Right ventricle myocardium inferior (tissue), 1 donor: ENCODE measurements at regions not wholly inside any gene's neighbourhood (a gene's known extent, or its start where the extent isn't known, plus 50 kb on each side); places are given as distances from the start of the nearest gene placed in this dataset.
"Not testable (repeated sequence)": the region's sequence is repeated elsewhere in the genome, so short reads cannot be mapped to it uniquely, and the experiment has no call there.

Experiments
- ATAC-seq: fragments of 200-7000 bp; cut with Tn5 transposase; one replicate; pipeline ENCODE4 v1.9.1; 2020; ENCODE audit warnings: mild to moderate bottlenecking, moderate library complexity
- DNase-seq: peaks from one replicate; pipeline ENCODE4 v3.0.0; 2021; ENCODE audit errors: missing footprints
- intact Hi-C: fragments of 100-400 bp; cut with DNase I; formaldehyde crosslinking; loops from one replicate; pipeline ENCODE4 v1.11.0; 2022
- donor health status: DM: no; HTN: yes; CAD: no; lungs with severe emphysema.

GRCh38 chr1:121443001-121443540 is 258.3 kb downstream of the SRGAP2C start:
- DNase-seq (no peak), ATAC-seq (no peak)
- intact Hi-C loops: no loop called here

DNA sequence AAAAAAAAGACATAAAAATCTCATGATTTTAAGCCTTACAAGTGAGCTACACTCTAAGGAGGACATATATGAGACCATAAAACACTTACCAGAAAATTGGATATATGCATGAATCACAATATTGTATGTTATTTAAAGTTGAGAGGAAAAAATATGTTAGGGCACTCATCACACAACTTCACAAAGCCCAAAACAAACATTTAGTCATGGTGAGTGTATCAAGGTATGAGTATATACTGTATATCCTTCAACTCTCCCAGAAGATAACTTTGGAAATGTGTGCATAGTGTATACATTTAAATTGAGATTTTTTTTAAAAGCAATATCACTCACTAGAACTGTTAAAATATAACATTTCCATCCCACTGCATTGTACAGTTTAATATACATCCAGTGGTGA is 259.3 kb downstream of the SRGAP2C start:
- no peak for ATAC-seq
- intact Hi-C loops: no loop called here
- no peak for DNase-seq

DNA sequence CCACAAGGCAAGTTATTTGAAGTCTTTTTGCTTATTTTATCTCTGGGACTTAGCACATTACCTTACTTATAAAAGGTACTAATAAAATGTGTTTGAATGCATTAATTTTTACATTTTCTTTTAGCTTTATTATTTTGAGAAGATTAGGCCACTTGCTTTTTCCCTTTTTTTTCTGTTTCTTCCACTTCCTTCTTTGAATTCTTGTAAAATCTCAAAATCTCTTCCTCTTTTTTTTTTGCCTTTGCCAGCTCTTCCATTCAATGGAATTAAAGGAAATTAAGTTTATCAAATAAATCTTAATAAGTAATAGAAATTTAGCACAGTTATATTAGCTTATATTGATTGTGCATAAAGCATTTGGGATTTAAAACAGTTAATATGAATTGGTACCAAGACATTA is 260.9 kb downstream of the SRGAP2C start:
- DNase-seq (no peak), ATAC-seq (no peak)
- intact Hi-C loops: no loop called here

DNA sequence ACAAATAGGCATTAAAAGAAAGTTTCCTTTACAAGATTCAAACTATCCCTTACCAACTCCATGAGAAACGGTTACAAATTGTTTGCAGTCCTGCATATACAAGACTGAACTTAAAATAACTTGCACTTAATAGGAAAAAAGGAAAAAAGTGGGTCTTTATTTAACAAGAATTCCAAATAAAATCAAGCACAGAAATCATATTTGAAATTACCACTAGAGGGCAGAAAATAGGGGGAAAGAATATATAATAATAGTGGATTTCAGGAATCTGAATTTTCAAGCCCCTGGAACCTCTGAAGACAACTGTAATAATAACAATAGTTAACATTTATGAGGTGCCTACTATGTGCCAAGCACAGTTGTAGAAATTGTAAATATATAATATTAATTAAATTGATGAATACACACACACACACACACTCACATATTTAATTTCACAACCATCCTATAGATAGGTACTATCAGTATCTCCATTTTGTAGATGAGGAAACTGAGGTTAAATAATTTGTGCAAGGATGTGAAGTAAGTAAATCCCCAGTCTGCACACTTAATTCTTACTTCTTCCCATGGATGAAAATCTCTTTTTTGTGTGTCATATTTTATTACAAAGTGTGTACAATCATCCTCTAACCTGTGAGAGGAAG is 262.6 kb downstream of the SRGAP2C start:
- DNase-seq, intact Hi-C loops, ATAC-seq: not testable (repeated sequence)

DNA sequence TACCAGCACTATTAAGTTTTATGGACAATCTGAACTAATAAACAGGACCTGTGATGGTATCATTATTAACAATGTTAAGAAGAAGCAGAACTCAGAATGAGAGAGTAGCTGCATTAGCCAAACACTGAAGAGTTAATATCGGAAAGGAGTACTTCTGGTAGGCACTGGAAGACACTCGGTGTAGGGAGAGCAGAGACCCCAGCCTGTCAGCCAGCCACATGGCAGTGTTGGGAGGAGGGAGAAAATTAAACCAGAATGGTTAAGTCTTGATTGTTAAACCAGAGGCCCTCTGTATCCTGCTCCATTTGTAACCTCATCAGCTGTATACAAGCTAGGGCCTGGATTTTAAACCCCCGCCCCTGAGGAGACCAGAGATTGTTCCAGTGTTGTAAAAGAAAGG is 263.3 kb downstream of the SRGAP2C start:
- DNase-seq, intact Hi-C loops, ATAC-seq: not testable (repeated sequence)

- DNase-seq: no peak
- intact Hi-C loops: no loop called here
- no peak for ATAC-seq
Measured at GRCh38 chr1:121448851-121449250, 264.1 kb downstream of the SRGAP2C start.

- DNase-seq (no peak), ATAC-seq (no peak)
- intact Hi-C loops: no loop called here
Measured at GRCh38 chr1:121452484-121452883, 267.7 kb downstream of the SRGAP2C start.

DNA sequence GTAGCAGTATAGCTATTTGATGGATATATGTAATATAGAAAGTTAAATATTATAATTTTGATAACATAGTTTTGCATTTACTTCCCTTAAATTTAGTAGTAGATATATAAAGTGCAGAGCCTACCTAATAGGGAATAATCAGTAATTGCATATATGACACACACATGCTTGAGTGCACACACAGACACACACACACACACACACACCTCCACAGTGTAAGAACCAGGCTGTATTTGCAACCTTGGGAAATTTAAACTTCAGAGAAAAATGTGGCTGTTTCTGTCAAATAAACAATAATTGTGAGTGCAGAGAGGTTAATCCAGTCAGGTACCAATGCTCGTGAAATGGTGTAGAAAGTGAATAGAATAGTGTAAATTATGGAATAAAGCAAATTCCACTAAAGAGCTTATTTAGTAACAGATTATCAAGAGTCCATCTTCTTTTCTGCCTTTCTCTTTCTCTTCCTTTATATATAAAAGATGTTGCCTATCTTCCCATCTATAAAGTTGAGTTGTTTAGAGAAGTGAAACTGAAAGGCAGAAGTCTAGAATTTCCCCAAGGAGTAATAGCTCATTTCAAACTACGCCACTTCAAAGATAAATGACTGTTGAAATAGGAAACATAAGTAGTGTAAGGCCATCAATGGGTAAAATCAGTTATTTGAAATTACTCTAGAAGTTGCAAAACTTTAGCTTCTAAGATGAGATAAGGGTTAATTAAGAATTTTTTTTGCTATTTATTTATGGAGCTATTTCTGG is 273.7 kb downstream of the SRGAP2C start:
- intact Hi-C loops: no loop called here
- ATAC-seq (no peak), DNase-seq (no peak)

GRCh38 chr1:121459235-121459634 is 274.5 kb downstream of the SRGAP2C start:
- intact Hi-C loops: no loop called here
- ATAC-seq (no peak), DNase-seq (no peak)

DNA sequence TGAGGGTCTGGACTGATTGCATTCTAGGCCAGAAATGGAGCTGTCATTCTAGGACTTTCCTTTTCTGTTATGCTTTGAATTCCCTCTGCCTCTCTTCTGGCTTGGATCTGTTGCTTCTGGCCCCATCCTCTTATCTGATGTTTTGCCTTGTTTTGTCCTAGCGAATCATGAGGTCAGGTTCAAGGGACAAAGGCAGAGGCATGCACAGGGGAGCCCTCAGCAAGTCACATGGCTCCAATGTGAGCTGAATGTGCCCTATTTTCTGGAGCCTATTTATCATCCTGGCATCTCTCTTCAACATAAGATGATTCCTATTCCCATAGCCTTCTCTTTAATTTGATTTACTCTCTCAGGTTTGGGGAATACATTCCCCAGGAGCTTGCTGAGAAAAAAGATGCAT is 284.6 kb downstream of the SRGAP2C start:
- DNase-seq, ATAC-seq, intact Hi-C loops: not testable (repeated sequence)

GRCh38 chr1:121470401-121470800 is 285.6 kb downstream of the SRGAP2C start:
- DNase-seq, ATAC-seq, intact Hi-C loops: not testable (repeated sequence)

GRCh38 chr1:121471523-121471922 is 286.7 kb downstream of the SRGAP2C start:
- intact Hi-C loops: no loop called here
- ATAC-seq (no peak), DNase-seq (no peak)

GRCh38 chr1:121472017-121472416 is 287.2 kb downstream of the SRGAP2C start:
- intact Hi-C loops: no loop called here
- ATAC-seq (no peak), DNase-seq (no peak)

DNA sequence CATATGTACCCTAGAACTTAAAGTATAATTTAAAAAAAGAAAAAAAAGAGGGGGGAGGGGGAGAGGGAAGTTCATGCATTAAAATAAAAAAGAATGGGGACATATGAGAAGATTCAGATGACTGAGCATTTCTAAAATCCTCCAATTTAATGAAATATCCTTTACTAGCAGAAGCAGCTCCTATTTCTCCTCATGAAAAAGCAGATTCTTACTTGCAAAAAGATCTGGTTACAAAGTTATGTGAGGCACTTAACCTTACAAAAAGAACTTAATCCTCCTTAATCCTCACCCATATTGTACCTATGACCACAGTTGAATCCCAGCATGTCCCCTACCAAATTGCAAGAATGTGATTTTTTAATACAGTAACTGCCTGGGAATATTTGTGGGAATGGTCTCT is 298.5 kb downstream of the SRGAP2C start:
- ATAC-seq (no peak), DNase-seq (no peak)
- intact Hi-C loops: no loop called here

DNA sequence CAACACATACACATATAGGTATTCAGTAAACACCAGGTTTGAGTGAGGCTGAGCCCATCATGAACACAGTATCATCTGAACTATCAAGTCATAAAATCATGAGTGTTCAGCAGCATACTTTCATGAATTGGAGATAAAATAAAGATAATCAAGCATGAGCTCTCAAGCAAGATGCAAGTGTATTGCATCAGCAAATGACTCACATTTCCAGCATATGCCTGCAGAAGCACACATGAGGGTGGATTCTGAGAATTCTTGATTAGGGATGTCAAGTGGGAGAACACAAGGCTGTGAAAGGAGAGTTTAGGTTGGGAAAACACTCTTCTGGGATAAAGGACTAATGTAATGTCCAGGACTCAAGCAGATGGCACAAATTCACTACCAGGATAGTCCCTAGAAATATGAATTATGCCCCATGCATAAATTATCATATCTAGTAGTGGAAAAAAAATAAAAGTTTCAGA is 299.2 kb downstream of the SRGAP2C start:
- ATAC-seq (no peak), DNase-seq (no peak)
- intact Hi-C loops: no loop called here

DNA sequence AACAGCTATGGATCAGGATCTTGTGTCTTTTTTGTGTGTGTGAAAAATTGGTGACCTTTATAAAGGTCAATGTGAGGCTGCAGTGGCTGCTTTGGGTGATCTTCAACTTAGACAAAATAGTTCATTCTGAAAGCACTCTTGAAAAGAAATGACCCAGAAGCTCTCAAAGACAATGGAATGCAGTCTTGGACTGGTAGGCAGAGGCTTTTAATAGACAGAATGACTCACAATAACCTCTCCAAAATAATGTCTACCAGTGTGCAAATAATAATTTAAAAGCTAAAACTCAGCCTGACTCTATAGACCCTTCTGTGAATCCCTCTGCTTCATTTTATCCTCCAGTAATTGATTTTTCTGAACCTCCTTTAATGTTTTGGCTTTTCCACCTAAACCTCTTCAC is 310.0 kb downstream of the SRGAP2C start:
- intact Hi-C loops, DNase-seq, ATAC-seq: not testable (repeated sequence)

GRCh38 chr1:121511455-121511854 is 326.7 kb downstream of the SRGAP2C start:
- DNase-seq: peak; percentile 58
- intact Hi-C loops, ATAC-seq: not testable (repeated sequence)

- ATAC-seq, DNase-seq, intact Hi-C loops: not testable (repeated sequence)
Measured at GRCh38 chr1:121511876-121512275, 327.1 kb downstream of the SRGAP2C start.

GRCh38 chr1:121515235-121515634 is 330.5 kb downstream of the SRGAP2C start:
- ATAC-seq: no peak
- intact Hi-C loops: no loop called here
- no peak for DNase-seq
